HCT116 (cell line): ENCODE measurements at regions not wholly inside any gene's neighbourhood (a gene's known extent, or its start where the extent isn't known, plus 50 kb on each side); places are given as distances from the start of the nearest gene placed in this dataset.

Experiments
- ATAC-seq: fragments of 200-7000 bp; cut with Tn5 transposase; 2 replicates; pipeline ENCODE4 v1.9.1; 2020; ENCODE audit warnings: mild to moderate bottlenecking, moderate library complexity
- BruUV-seq: library from RNA; stranded (reverse); fragments of 400-500 nt; replicated peaks from 2 replicates; lab custom pipeline; 2021; lab: Mats Ljungman, UMichigan
- CTCF ChIA-PET: fragments of 300-600 bp; sonication (Branson Sonifier 250); formaldehyde crosslinking; loops from one replicate; lab custom pipeline; 2021; ENCODE audit warnings: antibody characterized with exemption; lab: Charles Lee
- POLR2A ChIA-PET: fragments of 300-600, 350-600 bp; sonication (Branson Sonifier 250); formaldehyde crosslinking; loops from one replicate; lab custom pipeline; 2021; ENCODE audit warnings: antibody characterized with exemption; lab: Charles Lee
- RAD21 ChIA-PET, 2 experiments: fragments of 300-600 bp; sonication (Branson Sonifier 250); formaldehyde crosslinking; loops; one replicate each; lab custom pipeline; 2023; ENCODE audit warnings: low total read pairs in 2 of 2; ENCODE audit not compliant: uncharacterized antibody in 2 of 2, unreplicated experiment in 2 of 2, low non-redundant PET in 1 of 2; lab: Charles Lee
- DNase-seq: peaks from one replicate; pipeline ENCODE4 v3.0.0-alpha.2; 2010; ENCODE audit warnings: low read depth, low spot score
- H2AFZ ChIP-seq: fragments of 200-600 bp; shearing (Covaris generic), sonication (generic); 2 replicates; pipeline ENCODE4 v1.6.1; 2017; ENCODE audit warnings: low read depth, mixed run types, mixed read lengths, antibody characterized with exemption, low read length; ENCODE audit not compliant: poor library complexity, severe bottlenecking
- H3K27ac ChIP-seq: 2 replicates; pipeline ENCODE4 v1.5.1; 2012; ENCODE audit warnings: low read depth, low read length
- H3K27me3 ChIP-seq: fragments of 200-600 bp; sonication (generic); 2 replicates; pipeline ENCODE4 v1.6.1; 2016; ENCODE audit warnings: mixed run types, low read length, mixed read lengths; ENCODE audit not compliant: insufficient read depth
- H3K36me3 ChIP-seq, 2 experiments: fragments of 200-500 bp in 1 of 2; fragments of 200-600 bp in 1 of 2; sonication (Bioruptor generic) in 1 of 2; sonication (generic) in 1 of 2; 2 replicates each; pipeline versions ENCODE4 v1.5.1 to v1.6.1; 2014 to 2016; ENCODE audit warnings: low read length in 2 of 2, inconsistent platforms in 1 of 2, mixed read lengths in 1 of 2, mixed run types in 1 of 2; ENCODE audit not compliant: insufficient read depth in 2 of 2, control insufficient read depth in 1 of 2
- H3K4me1 ChIP-seq, 2 experiments: fragments of 200-600 bp in 1 of 2; sonication (generic) in 1 of 2; 2 replicates each; pipeline versions ENCODE4 v1.5.1 to v1.6.1; 2012 to 2017; ENCODE audit warnings: low read length in 2 of 2, inconsistent platforms in 1 of 2, mild to moderate bottlenecking in 1 of 2, mixed read lengths in 1 of 2, mixed run types in 1 of 2, moderate library complexity in 1 of 2; ENCODE audit not compliant: insufficient read depth in 2 of 2, control insufficient read depth in 1 of 2
- H3K4me2 ChIP-seq: fragments of 200-600 bp; sonication (generic); 2 replicates; pipeline ENCODE4 v1.6.1; 2017; ENCODE audit warnings: mixed run types, low read length, mixed read lengths
- H3K4me3 ChIP-seq, 2 experiments: fragments of 200-600 bp in 1 of 2; sonication (generic) in 1 of 2; replicated peaks in 1 of 2; 2 replicates each; pipeline ENCODE4 v1.5.1; 2011 to 2016; ENCODE audit warnings: low read length in 2 of 2, control low read depth in 1 of 2, low read depth in 1 of 2, mild to moderate bottlenecking in 1 of 2, mixed read lengths in 1 of 2, mixed run types in 1 of 2
- H3K79me2 ChIP-seq: fragments of 200-600 bp; sonication (generic); 2 replicates; pipeline ENCODE4 v1.6.1; 2017; ENCODE audit warnings: mild to moderate bottlenecking, mixed run types, low read length, moderate library complexity, mixed read lengths; ENCODE audit not compliant: insufficient read depth
- H3K9ac ChIP-seq: fragments of 200-600 bp; sonication (generic); 2 replicates; pipeline ENCODE4 v1.6.1; 2016; ENCODE audit warnings: low read length, mixed read lengths
- H3K9me2 ChIP-seq: fragments of 200-600 bp; sonication (generic), shearing (Covaris generic); 2 replicates; pipeline ENCODE4 v1.6.1; 2017; ENCODE audit warnings: mixed run types, mild to moderate bottlenecking, moderate library complexity; ENCODE audit not compliant: insufficient read depth
- H3K9me3 ChIP-seq, 2 experiments: fragments of 200-500 bp in 1 of 2; fragments of 200-600 bp in 1 of 2; sonication (Bioruptor generic) in 1 of 2; sonication (generic) in 1 of 2; 2 replicates each; pipeline ENCODE4 v1.6.1; 2014 to 2017; ENCODE audit warnings: low read length in 2 of 2, mixed read lengths in 2 of 2, inconsistent platforms in 1 of 2, low read depth in 1 of 2, mild to moderate bottlenecking in 1 of 2, mixed run types in 1 of 2, moderate library complexity in 1 of 2; ENCODE audit not compliant: control insufficient read depth in 1 of 2, insufficient read depth in 1 of 2
- H4K20me1 ChIP-seq: fragments of 200-600 bp; sonication (generic), shearing (Covaris generic); 2 replicates; pipeline ENCODE4 v1.6.1; 2017; ENCODE audit warnings: mixed run types, mild to moderate bottlenecking, moderate library complexity; ENCODE audit not compliant: insufficient read depth
- ATF3 ChIP-seq: IDR thresholded peaks from 2 replicates; pipeline ENCODE4 v1.6.1; 2012
- CBX3 ChIP-seq: IDR thresholded peaks from 2 replicates; pipeline ENCODE4 v1.6.1; 2012; ENCODE audit warnings: low read depth
- CEBPB ChIP-seq: IDR thresholded peaks from 2 replicates; pipeline ENCODE4 v1.6.1; 2012; ENCODE audit warnings: low read depth
- EGR1 ChIP-seq: IDR thresholded peaks from 2 replicates; pipeline ENCODE4 v1.6.1; 2012; ENCODE audit warnings: low read depth
- ELF1 ChIP-seq: IDR thresholded peaks from 2 replicates; pipeline ENCODE4 v1.6.1; 2012; ENCODE audit warnings: low read depth, borderline replicate concordance
- EZH2 ChIP-seq: fragments of 200-600 bp; sonication (generic); IDR thresholded peaks from 2 replicates; pipeline ENCODE4 v1.6.1; 2017; ENCODE audit warnings: antibody characterized with exemption, mixed run types
- EZH2phosphoT487 ChIP-seq: fragments of 200-600 bp; IDR thresholded peaks from 2 replicates; pipeline ENCODE4 v1.6.1; 2018; ENCODE audit warnings: antibody characterized with exemption, borderline replicate concordance
- FOSL1 ChIP-seq: IDR thresholded peaks from 2 replicates; pipeline ENCODE4 v1.6.1; 2012; ENCODE audit warnings: low read depth
- POLR2A ChIP-seq: IDR thresholded peaks from 2 replicates; pipeline ENCODE4 v1.7.0; 2011; ENCODE audit warnings: borderline replicate concordance; ENCODE audit not compliant: insufficient read depth, insufficient read length; ENCODE audit errors: extremely low read depth
- POLR2AphosphoS5 ChIP-seq: IDR thresholded peaks from 2 replicates; pipeline ENCODE4 v1.6.1; 2011; ENCODE audit warnings: mild to moderate bottlenecking, low read depth, low read length, moderate library complexity
- SIN3A ChIP-seq: IDR thresholded peaks from 2 replicates; pipeline ENCODE4 v1.6.1; 2012; ENCODE audit warnings: low read depth
- SP1 ChIP-seq: IDR thresholded peaks from 2 replicates; pipeline ENCODE4 v1.6.1; 2012; ENCODE audit warnings: low read depth
- SRF ChIP-seq: IDR thresholded peaks from 2 replicates; pipeline ENCODE4 v1.6.1; 2012; ENCODE audit warnings: low read depth
- TCF7L2 ChIP-seq: IDR thresholded peaks from 2 replicates; pipeline ENCODE4 v1.7.0; 2011; ENCODE audit warnings: borderline replicate concordance, inconsistent platforms; ENCODE audit not compliant: insufficient read depth, insufficient read length; ENCODE audit errors: extremely low read depth
- YY1 ChIP-seq: IDR thresholded peaks from 2 replicates; pipeline ENCODE4 v1.6.1; 2011; ENCODE audit warnings: low read length, low read depth, moderate library complexity, mild to moderate bottlenecking; ENCODE audit not compliant: insufficient replicate concordance; ENCODE audit errors: extremely low read depth
- ZFX ChIP-seq: fragments of 450-650 bp; IDR thresholded peaks from 2 replicates; pipeline ENCODE4 v1.6.1; 2017
- intact Hi-C: fragments of 100-400 bp; cut with micrococcal nuclease; formaldehyde crosslinking; loops from 2 replicates; pipeline ENCODE4 v1.10.0; 2022
- TF ChIP-seq, protein P1 (sequence below): IDR thresholded peaks from 2 replicates; pipeline ENCODE4 v1.6.1; 2012; ENCODE audit warnings: low read depth

GRCh38 chr14:97301931-97302559 is 504.9 kb downstream of the VRK1 start:
- Histone ChIP-seq H3K4me2 (no peak overlapping the region), H3K79me2 (no peaks in the 10 kb centered on the region), H3K9ac (no peak overlapping the region), H3K4me3 (no peak overlapping the region), H2AFZ (no peak overlapping the region), H3K27me3 (no peaks in the 10 kb centered on the region), H3K27ac (no peak overlapping the region), H3K9me2 (no peaks in the 10 kb centered on the region), H4K20me1 (no peaks in the 10 kb centered on the region), H3K9me3 (no peaks in the 10 kb centered on the region), H3K36me3 (no peaks in the 10 kb centered on the region), H3K4me1 (no peaks in the 10 kb centered on the region)
- TF ChIP-seq SP1 (no peak), EZH2phosphoT487 (no peak)
- POLR2A ChIA-PET = no interaction called here
- intact Hi-C loops = no loop called here
- DNase-seq (no peak), ATAC-seq (peak; percentile 73)
- CTCF ChIA-PET = no interaction called here
- RAD21 ChIA-PET = no interaction called here
- BruUV-seq = no TSS peak

DNA sequence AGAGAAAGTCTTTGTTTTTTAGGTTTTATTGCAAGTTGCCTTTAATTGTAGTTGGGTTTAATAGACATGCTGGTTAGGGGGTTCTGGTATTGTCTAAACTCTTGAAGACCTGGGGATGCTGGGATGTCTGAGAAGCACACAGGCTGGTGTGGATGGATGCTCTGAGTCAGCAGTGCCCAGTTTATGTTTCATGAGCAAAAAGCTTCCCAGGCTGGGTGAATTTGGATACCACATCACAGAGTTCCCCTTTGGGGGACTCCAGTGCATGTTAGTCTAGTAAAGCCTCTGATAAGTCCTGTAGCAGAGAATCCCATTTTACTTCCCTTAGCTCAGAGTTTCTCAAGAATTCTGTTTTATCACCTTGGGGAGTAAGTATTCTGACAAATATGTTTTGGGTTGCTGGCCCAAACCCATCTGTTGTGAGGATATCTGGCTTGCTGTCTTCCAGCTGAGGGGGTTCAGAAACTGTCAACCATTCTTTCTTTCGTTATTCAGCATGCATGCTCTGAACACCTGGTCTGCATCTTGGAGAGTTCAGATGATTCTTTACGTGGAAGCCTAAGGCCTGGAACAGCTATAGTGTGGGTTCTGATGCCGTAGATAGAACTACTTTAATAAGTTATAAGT is 509.1 kb downstream of the VRK1 start:
- TF ChIP-seq SRF = no peak
- TF ChIP-seq TCF7L2 = no peak
- TF ChIP-seq POLR2AphosphoS5 = no peak
- TF ChIP-seq CBX3 = no peak
- TF ChIP-seq, protein P1, sequence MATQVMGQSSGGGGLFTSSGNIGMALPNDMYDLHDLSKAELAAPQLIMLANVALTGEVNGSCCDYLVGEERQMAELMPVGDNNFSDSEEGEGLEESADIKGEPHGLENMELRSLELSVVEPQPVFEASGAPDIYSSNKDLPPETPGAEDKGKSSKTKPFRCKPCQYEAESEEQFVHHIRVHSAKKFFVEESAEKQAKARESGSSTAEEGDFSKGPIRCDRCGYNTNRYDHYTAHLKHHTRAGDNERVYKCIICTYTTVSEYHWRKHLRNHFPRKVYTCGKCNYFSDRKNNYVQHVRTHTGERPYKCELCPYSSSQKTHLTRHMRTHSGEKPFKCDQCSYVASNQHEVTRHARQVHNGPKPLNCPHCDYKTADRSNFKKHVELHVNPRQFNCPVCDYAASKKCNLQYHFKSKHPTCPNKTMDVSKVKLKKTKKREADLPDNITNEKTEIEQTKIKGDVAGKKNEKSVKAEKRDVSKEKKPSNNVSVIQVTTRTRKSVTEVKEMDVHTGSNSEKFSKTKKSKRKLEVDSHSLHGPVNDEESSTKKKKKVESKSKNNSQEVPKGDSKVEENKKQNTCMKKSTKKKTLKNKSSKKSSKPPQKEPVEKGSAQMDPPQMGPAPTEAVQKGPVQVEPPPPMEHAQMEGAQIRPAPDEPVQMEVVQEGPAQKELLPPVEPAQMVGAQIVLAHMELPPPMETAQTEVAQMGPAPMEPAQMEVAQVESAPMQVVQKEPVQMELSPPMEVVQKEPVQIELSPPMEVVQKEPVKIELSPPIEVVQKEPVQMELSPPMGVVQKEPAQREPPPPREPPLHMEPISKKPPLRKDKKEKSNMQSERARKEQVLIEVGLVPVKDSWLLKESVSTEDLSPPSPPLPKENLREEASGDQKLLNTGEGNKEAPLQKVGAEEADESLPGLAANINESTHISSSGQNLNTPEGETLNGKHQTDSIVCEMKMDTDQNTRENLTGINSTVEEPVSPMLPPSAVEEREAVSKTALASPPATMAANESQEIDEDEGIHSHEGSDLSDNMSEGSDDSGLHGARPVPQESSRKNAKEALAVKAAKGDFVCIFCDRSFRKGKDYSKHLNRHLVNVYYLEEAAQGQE = no peak
- TF ChIP-seq SIN3A = no peak
- TF ChIP-seq POLR2A = no peak
- no peak for TF ChIP-seq FOSL1
- no peak for TF ChIP-seq ATF3
- no peak for TF ChIP-seq CEBPB
- TF ChIP-seq ELF1 = no peak
- no peak for TF ChIP-seq EGR1
- no peak for TF ChIP-seq ZFX
- TF ChIP-seq EZH2 = no peak
- TF ChIP-seq YY1 = no peak
- no peak for TF ChIP-seq SP1
- CTCF ChIA-PET = no interaction called here
- H3K79me2 ChIP-seq = no peaks in the 10 kb centered on the region
- intact Hi-C loops = no loop called here
- ATAC-seq (no peak), DNase-seq (no peak)
- H3K4me3 ChIP-seq = no peak overlapping the region
- RAD21 ChIA-PET = no interaction called here
- POLR2A ChIA-PET = no interaction called here
- BruUV-seq = no TSS peak
- H3K36me3 ChIP-seq = no peaks in the 10 kb centered on the region
- no peaks in the 10 kb centered on the region for H3K9me2 ChIP-seq
- H3K27ac ChIP-seq = no peak overlapping the region
- no peaks in the 10 kb centered on the region for H3K27me3 ChIP-seq
- H4K20me1 ChIP-seq = no peaks in the 10 kb centered on the region
- no peaks in the 10 kb centered on the region for H3K9me3 ChIP-seq
- no peak overlapping the region for H3K4me2 ChIP-seq
- H3K9ac ChIP-seq = no peak overlapping the region
- H3K4me1 ChIP-seq = no peaks in the 10 kb centered on the region
- H2AFZ ChIP-seq = no peak overlapping the region
